WTC11 (cell line): ENCODE measurements at regions not wholly inside any gene's neighbourhood (a gene's known extent, or its start where the extent isn't known, plus 50 kb on each side); places are given as distances from the start of the nearest gene placed in this dataset.

Experiments
- ATF1 ChIP-seq: sonication (generic); formaldehyde crosslinking; IDR thresholded peaks from 2 replicates; pipeline ENCODE4 v1.8.1; 2023; ENCODE audit warnings: mild to moderate bottlenecking, moderate library complexity, missing genetic modification reagents
- ZNF416 ChIP-seq: fragments of 250-450 bp; sonication (Bioruptor Pico); IDR thresholded peaks from 2 replicates; pipeline ENCODE4 v1.9.0; 2021; ENCODE audit warnings: mild to moderate bottlenecking, inconsistent platforms
- TF ChIP-seq, protein P1 (sequence below): sonication (generic); formaldehyde crosslinking; IDR thresholded peaks from 2 replicates; pipeline ENCODE4 v1.8.1; 2023; ENCODE audit warnings: mild to moderate bottlenecking, missing genetic modification reagents, moderate library complexity
- TF ChIP-seq, protein P2 (sequence below): fragments of 250-450 bp; sonication (Bioruptor Pico); IDR thresholded peaks from 2 replicates; pipeline ENCODE4 v1.9.0; 2021; ENCODE audit warnings: mild to moderate bottlenecking, borderline replicate concordance
- TF ChIP-seq, protein P3 (sequence below): sonication (generic); formaldehyde crosslinking; IDR thresholded peaks from 2 replicates; pipeline ENCODE4 v1.8.1; 2023; ENCODE audit warnings: mild to moderate bottlenecking, moderate library complexity, missing genetic modification reagents
- TF ChIP-seq, protein P4 (sequence below): fragments of 200-600 bp; IDR thresholded peaks from 2 replicates; pipeline ENCODE4 v1.8.0; 2022; ENCODE audit warnings: antibody characterized with exemption

DNA sequence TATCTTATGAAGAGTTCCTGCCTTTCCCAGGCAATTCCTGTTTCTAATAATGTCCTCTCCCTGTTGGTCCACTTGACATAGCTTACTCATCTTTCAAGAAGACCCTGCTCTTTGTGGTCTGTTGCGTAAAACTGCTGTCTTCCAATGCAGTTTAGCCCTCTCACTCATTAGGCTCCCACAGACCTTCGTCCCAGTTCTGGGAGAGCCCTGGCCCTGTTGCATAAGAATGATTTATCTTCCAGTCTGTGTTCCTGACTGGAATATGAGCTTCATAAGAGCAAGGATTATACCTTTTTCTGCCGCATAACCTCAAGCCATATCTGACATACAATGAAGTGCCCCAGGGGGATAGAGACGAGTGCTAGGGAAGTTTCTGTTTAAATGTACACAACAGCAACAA, 365.9 kb upstream of the NOVA1 start:
- TF ChIP-seq ZNF416 (CRISPR knock-in tag) (no peak), ATF1 (CRISPR knock-in tag) (no peak)
- TF ChIP-seq, protein P1, sequence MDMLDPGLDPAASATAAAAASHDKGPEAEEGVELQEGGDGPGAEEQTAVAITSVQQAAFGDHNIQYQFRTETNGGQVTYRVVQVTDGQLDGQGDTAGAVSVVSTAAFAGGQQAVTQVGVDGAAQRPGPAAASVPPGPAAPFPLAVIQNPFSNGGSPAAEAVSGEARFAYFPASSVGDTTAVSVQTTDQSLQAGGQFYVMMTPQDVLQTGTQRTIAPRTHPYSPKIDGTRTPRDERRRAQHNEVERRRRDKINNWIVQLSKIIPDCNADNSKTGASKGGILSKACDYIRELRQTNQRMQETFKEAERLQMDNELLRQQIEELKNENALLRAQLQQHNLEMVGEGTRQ (CRISPR knock-in tag), result no peak
- TF ChIP-seq, protein P2, sequence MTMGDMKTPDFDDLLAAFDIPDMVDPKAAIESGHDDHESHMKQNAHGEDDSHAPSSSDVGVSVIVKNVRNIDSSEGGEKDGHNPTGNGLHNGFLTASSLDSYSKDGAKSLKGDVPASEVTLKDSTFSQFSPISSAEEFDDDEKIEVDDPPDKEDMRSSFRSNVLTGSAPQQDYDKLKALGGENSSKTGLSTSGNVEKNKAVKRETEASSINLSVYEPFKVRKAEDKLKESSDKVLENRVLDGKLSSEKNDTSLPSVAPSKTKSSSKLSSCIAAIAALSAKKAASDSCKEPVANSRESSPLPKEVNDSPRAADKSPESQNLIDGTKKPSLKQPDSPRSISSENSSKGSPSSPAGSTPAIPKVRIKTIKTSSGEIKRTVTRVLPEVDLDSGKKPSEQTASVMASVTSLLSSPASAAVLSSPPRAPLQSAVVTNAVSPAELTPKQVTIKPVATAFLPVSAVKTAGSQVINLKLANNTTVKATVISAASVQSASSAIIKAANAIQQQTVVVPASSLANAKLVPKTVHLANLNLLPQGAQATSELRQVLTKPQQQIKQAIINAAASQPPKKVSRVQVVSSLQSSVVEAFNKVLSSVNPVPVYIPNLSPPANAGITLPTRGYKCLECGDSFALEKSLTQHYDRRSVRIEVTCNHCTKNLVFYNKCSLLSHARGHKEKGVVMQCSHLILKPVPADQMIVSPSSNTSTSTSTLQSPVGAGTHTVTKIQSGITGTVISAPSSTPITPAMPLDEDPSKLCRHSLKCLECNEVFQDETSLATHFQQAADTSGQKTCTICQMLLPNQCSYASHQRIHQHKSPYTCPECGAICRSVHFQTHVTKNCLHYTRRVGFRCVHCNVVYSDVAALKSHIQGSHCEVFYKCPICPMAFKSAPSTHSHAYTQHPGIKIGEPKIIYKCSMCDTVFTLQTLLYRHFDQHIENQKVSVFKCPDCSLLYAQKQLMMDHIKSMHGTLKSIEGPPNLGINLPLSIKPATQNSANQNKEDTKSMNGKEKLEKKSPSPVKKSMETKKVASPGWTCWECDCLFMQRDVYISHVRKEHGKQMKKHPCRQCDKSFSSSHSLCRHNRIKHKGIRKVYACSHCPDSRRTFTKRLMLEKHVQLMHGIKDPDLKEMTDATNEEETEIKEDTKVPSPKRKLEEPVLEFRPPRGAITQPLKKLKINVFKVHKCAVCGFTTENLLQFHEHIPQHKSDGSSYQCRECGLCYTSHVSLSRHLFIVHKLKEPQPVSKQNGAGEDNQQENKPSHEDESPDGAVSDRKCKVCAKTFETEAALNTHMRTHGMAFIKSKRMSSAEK (CRISPR knock-in tag), result no peak
- TF ChIP-seq, protein P3, sequence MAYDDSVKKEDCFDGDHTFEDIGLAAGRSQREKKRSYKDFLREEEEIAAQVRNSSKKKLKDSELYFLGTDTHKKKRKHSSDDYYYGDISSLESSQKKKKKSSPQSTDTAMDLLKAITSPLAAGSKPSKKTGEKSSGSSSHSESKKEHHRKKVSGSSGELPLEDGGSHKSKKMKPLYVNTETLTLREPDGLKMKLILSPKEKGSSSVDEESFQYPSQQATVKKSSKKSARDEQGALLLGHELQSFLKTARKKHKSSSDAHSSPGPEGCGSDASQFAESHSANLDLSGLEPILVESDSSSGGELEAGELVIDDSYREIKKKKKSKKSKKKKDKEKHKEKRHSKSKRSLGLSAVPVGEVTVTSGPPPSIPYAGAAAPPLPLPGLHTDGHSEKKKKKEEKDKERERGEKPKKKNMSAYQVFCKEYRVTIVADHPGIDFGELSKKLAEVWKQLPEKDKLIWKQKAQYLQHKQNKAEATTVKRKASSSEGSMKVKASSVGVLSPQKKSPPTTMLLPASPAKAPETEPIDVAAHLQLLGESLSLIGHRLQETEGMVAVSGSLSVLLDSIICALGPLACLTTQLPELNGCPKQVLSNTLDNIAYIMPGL (CRISPR knock-in tag), result no peak
- TF ChIP-seq, protein P4, sequence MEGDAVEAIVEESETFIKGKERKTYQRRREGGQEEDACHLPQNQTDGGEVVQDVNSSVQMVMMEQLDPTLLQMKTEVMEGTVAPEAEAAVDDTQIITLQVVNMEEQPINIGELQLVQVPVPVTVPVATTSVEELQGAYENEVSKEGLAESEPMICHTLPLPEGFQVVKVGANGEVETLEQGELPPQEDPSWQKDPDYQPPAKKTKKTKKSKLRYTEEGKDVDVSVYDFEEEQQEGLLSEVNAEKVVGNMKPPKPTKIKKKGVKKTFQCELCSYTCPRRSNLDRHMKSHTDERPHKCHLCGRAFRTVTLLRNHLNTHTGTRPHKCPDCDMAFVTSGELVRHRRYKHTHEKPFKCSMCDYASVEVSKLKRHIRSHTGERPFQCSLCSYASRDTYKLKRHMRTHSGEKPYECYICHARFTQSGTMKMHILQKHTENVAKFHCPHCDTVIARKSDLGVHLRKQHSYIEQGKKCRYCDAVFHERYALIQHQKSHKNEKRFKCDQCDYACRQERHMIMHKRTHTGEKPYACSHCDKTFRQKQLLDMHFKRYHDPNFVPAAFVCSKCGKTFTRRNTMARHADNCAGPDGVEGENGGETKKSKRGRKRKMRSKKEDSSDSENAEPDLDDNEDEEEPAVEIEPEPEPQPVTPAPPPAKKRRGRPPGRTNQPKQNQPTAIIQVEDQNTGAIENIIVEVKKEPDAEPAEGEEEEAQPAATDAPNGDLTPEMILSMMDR, result no peak
